Ovary (tissue), 7 donors: ENCODE measurements at regions not wholly inside any gene's neighbourhood (a gene's known extent, or its start where the extent isn't known, plus 50 kb on each side); places are given as distances from the start of the nearest gene placed in this dataset.

Experiments
- DNase-seq, 5 donors: peaks; one replicate each; pipeline ENCODE4 v3.0.0-alpha.2; 2019 to 2020
- H3K27ac ChIP-seq, 2 donors: fragments of 200-600 bp; one replicate each; pipeline versions ENCODE4 v1.5.1 to v1.8.0; 2019 to 2022
- H3K27me3 ChIP-seq: fragments of 200-600 bp; one replicate; pipeline ENCODE4 v1.8.0; 2022
- H3K36me3 ChIP-seq: fragments of 200-600 bp; sonication (generic); one replicate; pipeline ENCODE4 v1.5.1; 2019
- H3K4me1 ChIP-seq: one replicate; pipeline ENCODE4 v1.8.1; 2013; ENCODE audit warnings: mild to moderate bottlenecking, moderate library complexity; ENCODE audit not compliant: insufficient read depth
- H3K4me3 ChIP-seq: fragments of 200-600 bp; sonication (generic); one replicate; pipeline ENCODE4 v1.5.1; 2017
- H3K9me3 ChIP-seq, 2 donors: fragments of 200-600 bp in 1 of 2; sonication (generic) in 1 of 2; one replicate each; pipeline versions ENCODE4 v1.5.1 to v1.8.1; 2013 to 2019; ENCODE audit warnings: mild to moderate bottlenecking in 1 of 2, moderate library complexity in 1 of 2
- CTCF ChIP-seq, 3 donors: fragments of 450-650 bp in 2 of 3; fragments of 200-600 bp in 1 of 3; IDR thresholded peaks; one replicate each; pipeline versions ENCODE4 v1.5.1 to v1.8.0; 2016 to 2022; ENCODE audit warnings: antibody characterized with exemption in 3 of 3, mild to moderate bottlenecking in 1 of 3
- EP300 ChIP-seq: sonication (generic); formaldehyde crosslinking; IDR thresholded peaks from one replicate; pipeline ENCODE4 v1.6.1; 2017; ENCODE audit warnings: antibody characterized with exemption
- POLR2A ChIP-seq: fragments of 450-650 bp; IDR thresholded peaks from one replicate; pipeline ENCODE4 v1.6.1; 2017; ENCODE audit warnings: antibody characterized with exemption, mild to moderate bottlenecking, moderate library complexity
- WGBS, 3 donors: extraction: QIAGEN DNeasy Blood & Tissue Kit in 1 of 3; methylation state at CpG; one replicate each; pipeline versions ENCODE4 v1.1.5 to v1.1.7; 2013 to 2017; 5-methylcytosine and 5-hydroxymethylcytosine counted together
- intact Hi-C, 4 donors: fragments of 100-400 bp; cut with DNase I; formaldehyde crosslinking; loops; one replicate each; pipeline versions ENCODE4 v1.11.0 to v1.15.1; 2022 to 2023
- donor health status: DM: no; HTN: no; CAD: no; lungs with moderate emphysema.
- donor health status: DM: no; HTN: no; CAD: no.
- donor health status: Bipolar disorder and iron deficiency.
- donor health status: DM: no; HTN: no; CAD: no.
- donor health status: DM: yes; HTN: yes; CAD: no.

DNA sequence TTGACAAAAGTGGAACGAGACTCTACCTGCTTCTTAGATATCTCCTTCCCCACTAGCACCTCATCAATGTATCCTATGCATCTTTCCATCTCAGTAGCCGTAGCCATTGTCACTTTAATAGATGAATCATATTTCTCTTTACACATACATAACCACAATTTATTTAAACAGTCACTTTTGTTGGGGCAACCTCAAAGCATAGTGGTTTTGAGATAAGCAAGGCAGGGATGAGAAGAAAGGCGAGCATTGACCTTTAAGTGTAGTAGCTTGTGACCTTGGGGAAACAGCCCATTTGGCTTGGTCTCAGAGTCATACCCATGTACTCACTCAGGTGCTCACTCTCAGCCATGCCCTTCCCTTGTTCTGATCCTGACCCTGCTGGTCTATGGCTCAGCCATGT is 260.1 kb downstream of the C1orf94 start:
- Histone ChIP-seq H3K36me3 (no peaks in the 10 kb centered on the region), H3K4me1 (no peaks in the 10 kb centered on the region), H3K4me3 (no peak overlapping the region), H3K27me3 (no peaks in the 10 kb centered on the region), H3K9me3 (no peaks in the 10 kb centered on the region), H3K27ac (no peak overlapping the region)
- WGBS, 3 donors = 48 to 63% (median 54%) methylated on average over 3 of the region's 3 CpGs
- intact Hi-C loops = no loop called here
- no peak for TF ChIP-seq CTCF (IDR thresholded peaks at IDR 0.05)
- no peak for TF ChIP-seq POLR2A
- TF ChIP-seq EP300 = no peak
- DNase-seq = no peak

DNA sequence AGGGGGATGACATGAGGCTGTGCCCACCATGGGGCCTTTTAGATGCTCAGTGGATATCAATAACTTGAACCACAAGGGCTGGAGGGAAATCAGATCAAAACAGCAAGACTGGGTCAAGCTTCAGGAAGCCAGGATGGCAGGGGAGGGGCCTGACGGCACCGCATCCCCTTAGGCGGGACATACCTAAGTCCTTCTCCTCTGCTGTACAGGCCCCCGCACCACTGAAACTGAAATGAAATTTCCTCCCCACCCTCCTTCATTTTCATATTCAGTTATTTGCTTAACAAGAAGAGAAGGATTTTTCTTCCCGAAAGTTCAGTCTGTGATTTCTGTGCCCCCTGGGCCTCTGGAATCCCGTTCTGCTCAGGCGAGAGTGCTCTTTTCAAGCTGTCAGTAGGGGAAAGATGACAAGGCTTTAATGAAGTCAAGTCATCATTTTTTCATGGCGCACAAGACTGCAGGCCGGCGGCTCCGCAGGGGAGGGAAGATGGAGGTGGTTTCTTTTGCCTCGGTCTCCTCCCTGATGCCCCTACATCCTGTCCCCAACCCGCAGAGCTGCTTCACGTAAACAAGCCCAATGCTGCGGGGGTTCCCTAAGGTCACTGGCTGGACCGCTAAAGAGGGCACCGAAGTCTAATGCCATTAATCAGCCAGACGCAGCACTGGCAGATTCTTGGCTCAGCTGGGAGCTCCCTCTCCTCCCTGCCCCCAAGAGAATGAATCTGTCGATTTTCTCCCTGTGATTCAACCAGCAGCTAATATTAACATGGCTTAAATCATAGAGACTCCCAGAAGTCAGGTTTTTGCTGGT is 264.8 kb downstream of the C1orf94 start:
- no peak for DNase-seq
- Histone ChIP-seq H3K27me3 (no peaks in the 10 kb centered on the region), H3K4me3 (no peak overlapping the region), H3K4me1 (no peaks in the 10 kb centered on the region), H3K36me3 (no peaks in the 10 kb centered on the region), H3K27ac (no peak overlapping the region), H3K9me3 (no peaks in the 10 kb centered on the region)
- TF ChIP-seq POLR2A (no peak), CTCF (IDR thresholded peaks at IDR 0.05) (no peak), EP300 (no peak)
- intact Hi-C loops = no loop called here
- WGBS, 3 donors = 22 to 24% (median 22%) methylated on average over 19 of the region's 19 CpGs

DNA sequence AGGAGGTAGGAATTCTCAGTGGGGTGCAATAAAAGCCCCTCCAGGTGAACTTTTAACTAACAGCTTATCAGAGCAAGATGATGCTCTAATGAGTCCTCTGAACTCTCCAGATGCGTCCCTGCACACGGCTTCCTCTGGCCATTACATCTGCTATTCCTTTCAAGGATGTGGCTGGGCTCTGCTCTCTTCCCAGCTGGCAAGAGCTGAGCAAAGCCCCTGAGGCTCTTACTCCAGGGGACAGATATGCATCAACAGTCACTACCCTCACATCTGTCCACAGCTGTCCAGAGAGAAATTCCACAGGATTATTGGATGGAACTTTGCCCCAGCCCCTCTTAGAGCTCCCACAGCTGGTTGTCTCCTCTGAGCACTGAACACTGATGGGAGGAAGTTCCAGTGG is 267.8 kb downstream of the C1orf94 start:
- no peak overlapping the region for H3K27ac ChIP-seq
- no peaks in the 10 kb centered on the region for H3K9me3 ChIP-seq
- no peak for TF ChIP-seq POLR2A
- TF ChIP-seq CTCF (IDR thresholded peaks at IDR 0.05) = no peak
- TF ChIP-seq EP300 = no peak
- H3K4me3 ChIP-seq = no peak overlapping the region
- no peaks in the 10 kb centered on the region for H3K27me3 ChIP-seq
- no peaks in the 10 kb centered on the region for H3K36me3 ChIP-seq
- no peak for DNase-seq
- no peaks in the 10 kb centered on the region for H3K4me1 ChIP-seq
- intact Hi-C loops = no loop called here
- WGBS, 3 donors = 24 to 48% (median 28%) methylated on average over 2 of the region's 2 CpGs

DNA sequence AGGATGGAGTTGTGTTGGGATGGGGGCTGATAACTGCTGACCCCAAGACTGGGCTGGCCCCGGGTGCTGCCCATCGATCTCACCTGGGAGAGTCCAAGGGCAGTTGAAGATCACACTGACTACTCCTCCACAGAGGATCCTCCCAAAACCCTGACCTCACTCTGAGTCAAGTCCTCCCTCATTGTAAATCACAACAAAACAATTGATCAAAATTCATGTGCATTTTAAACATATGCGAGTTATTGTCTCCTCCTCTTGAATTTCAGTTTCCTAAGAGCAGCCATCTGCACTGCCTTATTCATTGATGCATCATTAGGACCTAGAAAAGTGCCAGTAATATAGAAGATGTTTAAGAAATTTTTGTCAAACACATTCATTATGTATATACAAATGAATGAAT is 273.6 kb downstream of the C1orf94 start:
- Histone ChIP-seq H3K36me3 (no peaks in the 10 kb centered on the region), H3K27ac (no peak overlapping the region), H3K4me1 (no peaks in the 10 kb centered on the region), H3K4me3 (no peak overlapping the region), H3K27me3 (no peaks in the 10 kb centered on the region), H3K9me3 (no peaks in the 10 kb centered on the region)
- 33 to 43% (median 41%) methylated on average over 3 of the region's 3 CpGs for WGBS, 3 donors
- no peak for DNase-seq
- TF ChIP-seq EP300 (no peak), POLR2A (no peak), CTCF (IDR thresholded peaks at IDR 0.05) (no peak)
- intact Hi-C loops = no loop called here
